ENCODE measurements at regions not wholly inside any gene's neighbourhood (a gene's known extent, or its start where the extent isn't known, plus 50 kb on each side); places are given as distances from the start of the nearest gene placed in this dataset.

GRCh38 chr3:59135096-59135495 is 85.3 kb upstream of the CFAP20DC start:
- TF ChIP-seq POLR2A (IDR thresholded peaks at IDR 0.05; ENCODE audit: low read depth, low read length) = no peak
- no peak for TF ChIP-seq TAF1 (IDR thresholded peaks at IDR 0.05; ENCODE audit: low read depth, low read length)
- TF ChIP-seq POLR2AphosphoS5 (IDR thresholded peaks at IDR 0.05; ENCODE audit: low read depth, low read length) = no peak
- TF ChIP-seq POU2F2 (IDR thresholded peaks at IDR 0.05; ENCODE audit: low read depth, low read length) = no peak

Data from GM12891 (cell line).